Prostate gland (tissue), 2 donors: ENCODE measurements at regions not wholly inside any gene's neighbourhood (a gene's known extent, or its start where the extent isn't known, plus 50 kb on each side); places are given as distances from the start of the nearest gene placed in this dataset.

Source experiments
- DNase-seq: peaks from one replicate; pipeline ENCODE4 v3.0.0-alpha.2; 2019; ENCODE audit warnings: low spot score
- H3K27ac ChIP-seq, 2 donors: fragments of 200-600 bp; sonication (generic); 2 replicates each; pipeline ENCODE4 v1.5.1; 2017 to 2019
- H3K27me3 ChIP-seq: fragments of 200-600 bp; sonication (generic); replicated peaks from 2 replicates; pipeline ENCODE4 v1.5.1; 2019; ENCODE audit not compliant: insufficient read depth
- H3K36me3 ChIP-seq, 2 donors: fragments of 200-600 bp; sonication (generic); 1 replicate in 1 of 2; 2 replicates in 1 of 2; pipeline versions ENCODE4 v1.5.1 to v1.8.1; 2017 to 2019
- H3K4me1 ChIP-seq: fragments of 200-600 bp; sonication (generic); replicated peaks from 2 replicates; pipeline ENCODE4 v1.5.1; 2019
- H3K4me3 ChIP-seq, 2 donors: fragments of 200-600 bp; sonication (generic); 2 replicates each; pipeline ENCODE4 v1.5.1; 2017 to 2019
- H3K9me3 ChIP-seq: fragments of 200-600 bp; sonication (generic); 2 replicates; pipeline ENCODE4 v1.5.1; 2017
- POLR2A ChIP-seq: fragments of 450-650 bp; IDR thresholded peaks from one replicate; pipeline ENCODE4 v1.6.1; 2016; ENCODE audit warnings: antibody characterized with exemption, mild to moderate bottlenecking
- POLR2AphosphoS5 ChIP-seq: sonication (generic); formaldehyde crosslinking; IDR thresholded peaks from one replicate; pipeline ENCODE4 v1.6.1; 2017; ENCODE audit warnings: antibody characterized with exemption
- WGBS: methylation state at CpG from one replicate; pipeline ENCODE4 v1.1.5; 2018; 5-methylcytosine and 5-hydroxymethylcytosine counted together
- intact Hi-C: fragments of 100-400 bp; cut with DNase I; formaldehyde crosslinking; loops from one replicate; pipeline ENCODE4 v1.14.2; 2022
- TF ChIP-seq, protein P1 (sequence below), 4 experiments: fragments of 200-600 bp in 2 of 4; fragments of 450-650 bp in 2 of 4; sonication (generic) in 2 of 4; IDR thresholded peaks; 1 replicate in 3 of 4; 2 replicates in 1 of 4; pipeline ENCODE4 v1.5.1; 2016 to 2019; ENCODE audit warnings: antibody characterized with exemption in 4 of 4, mild to moderate bottlenecking in 2 of 4, moderate library complexity in 2 of 4

DNA sequence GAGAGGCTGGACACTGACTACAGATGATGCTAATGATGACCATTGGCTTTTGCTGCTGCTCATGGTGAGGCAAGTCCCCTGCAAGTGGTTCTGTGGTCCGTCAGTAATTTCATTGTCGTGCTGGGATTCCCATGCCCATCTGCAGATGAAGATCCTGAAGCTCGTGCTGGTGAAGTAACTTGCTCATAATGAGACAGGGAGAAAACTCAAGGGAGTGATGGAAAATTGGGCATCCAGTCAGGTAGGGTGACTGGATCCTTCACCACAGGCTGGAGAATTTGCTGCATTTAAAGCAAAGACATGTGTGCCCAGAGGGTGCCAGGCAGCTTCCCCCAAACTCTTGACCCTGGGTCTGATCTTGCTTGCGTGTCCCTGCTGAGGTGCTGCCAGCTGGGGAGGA lies 125.6 kb downstream of the TSN start:
- WGBS = 94% methylated on average over 4 of the region's 4 CpGs
- no peak overlapping the region for H3K27ac ChIP-seq
- intact Hi-C loops = no loop called here
- H3K9me3 ChIP-seq = no peaks in the 10 kb centered on the region
- no peak for TF ChIP-seq POLR2A
- TF ChIP-seq POLR2AphosphoS5 = no peak
- TF ChIP-seq, protein P1, sequence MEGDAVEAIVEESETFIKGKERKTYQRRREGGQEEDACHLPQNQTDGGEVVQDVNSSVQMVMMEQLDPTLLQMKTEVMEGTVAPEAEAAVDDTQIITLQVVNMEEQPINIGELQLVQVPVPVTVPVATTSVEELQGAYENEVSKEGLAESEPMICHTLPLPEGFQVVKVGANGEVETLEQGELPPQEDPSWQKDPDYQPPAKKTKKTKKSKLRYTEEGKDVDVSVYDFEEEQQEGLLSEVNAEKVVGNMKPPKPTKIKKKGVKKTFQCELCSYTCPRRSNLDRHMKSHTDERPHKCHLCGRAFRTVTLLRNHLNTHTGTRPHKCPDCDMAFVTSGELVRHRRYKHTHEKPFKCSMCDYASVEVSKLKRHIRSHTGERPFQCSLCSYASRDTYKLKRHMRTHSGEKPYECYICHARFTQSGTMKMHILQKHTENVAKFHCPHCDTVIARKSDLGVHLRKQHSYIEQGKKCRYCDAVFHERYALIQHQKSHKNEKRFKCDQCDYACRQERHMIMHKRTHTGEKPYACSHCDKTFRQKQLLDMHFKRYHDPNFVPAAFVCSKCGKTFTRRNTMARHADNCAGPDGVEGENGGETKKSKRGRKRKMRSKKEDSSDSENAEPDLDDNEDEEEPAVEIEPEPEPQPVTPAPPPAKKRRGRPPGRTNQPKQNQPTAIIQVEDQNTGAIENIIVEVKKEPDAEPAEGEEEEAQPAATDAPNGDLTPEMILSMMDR (IDR thresholded peaks at IDR 0.05) = no peak
- no peaks in the 10 kb centered on the region for H3K27me3 ChIP-seq
- no peaks in the 10 kb centered on the region for H3K36me3 ChIP-seq
- no peak for DNase-seq
- no peak overlapping the region for H3K4me3 ChIP-seq
- no peaks in the 10 kb centered on the region for H3K4me1 ChIP-seq

DNA sequence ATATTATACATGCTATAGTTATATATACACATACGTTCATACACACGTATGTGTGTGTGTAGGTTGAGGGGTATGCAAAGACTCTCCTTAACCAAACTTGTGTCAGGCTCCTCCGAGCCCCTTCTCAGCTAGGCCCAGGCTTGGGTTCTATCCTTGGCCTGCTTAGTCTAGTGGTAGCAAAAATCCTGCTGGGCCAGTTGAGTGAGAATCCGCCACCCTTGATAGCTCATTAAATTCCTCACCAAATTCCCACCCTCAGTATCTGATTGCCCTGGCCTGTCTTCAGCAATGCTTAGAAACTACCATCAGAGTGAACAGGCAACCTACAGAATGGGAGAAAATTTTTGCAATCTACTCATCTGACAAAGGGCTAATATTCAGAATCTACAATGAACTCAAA lies 126.5 kb downstream of the TSN start:
- H3K27me3 ChIP-seq = no peaks in the 10 kb centered on the region
- WGBS = 62% methylated on average over 4 of the region's 4 CpGs
- DNase-seq = no peak
- no peaks in the 10 kb centered on the region for H3K9me3 ChIP-seq
- no peak overlapping the region for H3K27ac ChIP-seq
- intact Hi-C loops = no loop called here
- no peak overlapping the region for H3K4me3 ChIP-seq
- no peak for TF ChIP-seq POLR2AphosphoS5
- TF ChIP-seq, protein P1 (IDR thresholded peaks at IDR 0.05) = no peak
- TF ChIP-seq POLR2A = no peak
- no peaks in the 10 kb centered on the region for H3K36me3 ChIP-seq
- H3K4me1 ChIP-seq = no peaks in the 10 kb centered on the region

DNA sequence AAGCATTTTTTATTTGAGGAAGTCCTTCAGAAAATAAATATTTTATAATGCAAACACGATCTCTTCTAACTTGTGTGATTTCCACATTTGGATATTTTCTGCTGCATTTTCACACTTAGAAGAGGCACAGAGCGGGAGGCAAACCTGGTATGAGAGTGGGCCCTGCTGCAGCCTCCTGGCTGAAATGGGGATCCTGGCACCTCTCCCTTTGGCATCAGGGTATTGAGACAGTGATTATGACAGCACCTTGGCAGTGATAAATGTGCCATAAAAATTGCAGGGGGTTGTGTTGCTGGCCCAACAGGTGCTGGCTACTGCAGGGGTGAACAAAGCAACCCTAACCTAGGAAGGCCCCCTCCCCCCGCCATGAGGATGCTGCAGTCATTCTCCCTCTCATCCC lies 128.6 kb downstream of the TSN start:
- no peaks in the 10 kb centered on the region for H3K9me3 ChIP-seq
- WGBS = 60% methylated on average over 3 of the region's 3 CpGs
- DNase-seq = no peak
- H3K36me3 ChIP-seq = no peaks in the 10 kb centered on the region
- intact Hi-C loops = no loop called here
- H3K27me3 ChIP-seq = no peaks in the 10 kb centered on the region
- no peaks in the 10 kb centered on the region for H3K4me1 ChIP-seq
- H3K4me3 ChIP-seq = no peak overlapping the region
- TF ChIP-seq POLR2A = no peak
- TF ChIP-seq POLR2AphosphoS5 = no peak
- TF ChIP-seq, protein P1 (IDR thresholded peaks at IDR 0.05) = no peak
- no peak overlapping the region for H3K27ac ChIP-seq

DNA sequence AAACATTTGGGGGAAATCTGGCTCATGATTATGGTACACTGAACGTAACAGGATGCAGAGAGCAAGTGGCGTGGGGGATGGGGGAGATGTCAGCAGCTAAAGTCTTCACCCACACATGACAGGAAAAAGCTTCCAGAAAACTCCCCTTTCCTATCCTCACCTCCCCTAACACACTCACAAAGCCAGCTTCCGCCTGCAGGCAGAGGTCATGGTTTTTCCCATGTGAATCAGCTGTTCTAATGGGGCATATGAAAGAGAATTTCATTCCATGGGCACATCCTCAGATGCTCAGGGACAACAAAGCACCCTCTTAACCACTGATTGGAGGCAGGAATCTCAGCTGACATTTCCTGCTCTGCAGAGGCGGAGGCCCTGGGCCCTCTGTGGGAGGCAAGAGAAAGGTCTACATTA lies 129.1 kb downstream of the TSN start:
- Histone ChIP-seq H3K4me3 (no peak overlapping the region), H3K9me3 (no peaks in the 10 kb centered on the region), H3K27me3 (no peaks in the 10 kb centered on the region), H3K36me3 (no peaks in the 10 kb centered on the region), H3K27ac (no peak overlapping the region), H3K4me1 (no peaks in the 10 kb centered on the region)
- intact Hi-C loops = no loop called here
- no peak for DNase-seq
- no peak for TF ChIP-seq POLR2AphosphoS5
- TF ChIP-seq, protein P1 (IDR thresholded peaks at IDR 0.05) = no peak
- WGBS = 76% methylated on average over 4 of the region's 4 CpGs

DNA sequence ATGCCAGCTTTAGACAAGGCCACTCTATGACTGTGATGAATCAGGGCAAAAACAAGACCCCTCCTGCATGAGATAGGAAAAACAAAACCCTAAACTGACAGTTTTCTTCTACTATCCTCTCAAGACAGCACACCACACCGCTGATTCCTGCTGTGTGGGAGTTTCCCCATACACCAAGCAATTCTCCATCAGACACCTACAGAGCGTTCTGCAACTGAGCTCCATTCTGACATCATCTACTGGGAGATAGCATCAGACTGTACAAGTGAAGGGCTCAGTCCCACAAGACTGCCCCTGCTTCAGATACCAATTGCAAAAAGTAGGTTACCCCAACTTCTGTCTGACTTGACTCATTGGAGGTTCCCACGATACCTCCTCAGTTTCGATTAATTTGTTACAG lies 130.6 kb downstream of the TSN start:
- TF ChIP-seq, protein P1 (IDR thresholded peaks at IDR 0.05) = no peak
- TF ChIP-seq POLR2AphosphoS5 = no peak
- no peak for TF ChIP-seq POLR2A
- 92% methylated on average over 4 of the region's 4 CpGs for WGBS

More for the DNA sequence above, 130.6 kb downstream of the TSN start:
- no peaks in the 10 kb centered on the region for H3K36me3 ChIP-seq
- no peak overlapping the region for H3K4me3 ChIP-seq
- H3K27me3 ChIP-seq = no peaks in the 10 kb centered on the region
- H3K9me3 ChIP-seq = no peaks in the 10 kb centered on the region
- no peak for DNase-seq
- no peaks in the 10 kb centered on the region for H3K4me1 ChIP-seq
- H3K27ac ChIP-seq = no peak overlapping the region
- intact Hi-C loops = no loop called here
